GM12872 (cell line): ENCODE measurements at regions not wholly inside any gene's neighbourhood (a gene's known extent, or its start where the extent isn't known, plus 50 kb on each side); places are given as distances from the start of the nearest gene placed in this dataset.

Source experiments
- TF ChIP-seq, protein P1 (sequence below): IDR thresholded peaks from 3 replicates; pipeline ENCODE4 v1.5.1; 2011; ENCODE audit warnings: low read depth, mild to moderate bottlenecking, low read length, moderate library complexity; ENCODE audit not compliant: insufficient read depth

DNA sequence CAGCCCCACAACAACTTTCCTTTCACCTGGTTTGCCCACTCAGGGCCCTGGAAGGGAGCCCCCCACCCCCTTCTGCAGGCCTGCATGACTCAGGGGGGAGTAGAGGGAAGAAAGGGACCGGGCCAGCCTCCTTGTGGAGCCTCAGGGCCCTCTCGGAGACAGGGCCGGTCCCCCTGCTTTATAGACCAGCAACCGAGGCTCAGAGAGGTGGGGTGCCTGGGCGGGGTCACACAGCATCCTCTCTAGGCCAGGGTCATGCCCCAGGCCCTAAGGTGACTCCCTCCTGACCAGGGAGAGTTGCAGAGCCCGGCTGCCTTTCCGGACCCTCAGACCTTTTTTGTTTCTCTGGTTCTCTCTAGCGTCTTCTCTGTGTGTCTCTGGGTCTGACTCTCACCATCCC is 211.3 kb downstream of the TBC1D2B start:
- TF ChIP-seq, protein P1, sequence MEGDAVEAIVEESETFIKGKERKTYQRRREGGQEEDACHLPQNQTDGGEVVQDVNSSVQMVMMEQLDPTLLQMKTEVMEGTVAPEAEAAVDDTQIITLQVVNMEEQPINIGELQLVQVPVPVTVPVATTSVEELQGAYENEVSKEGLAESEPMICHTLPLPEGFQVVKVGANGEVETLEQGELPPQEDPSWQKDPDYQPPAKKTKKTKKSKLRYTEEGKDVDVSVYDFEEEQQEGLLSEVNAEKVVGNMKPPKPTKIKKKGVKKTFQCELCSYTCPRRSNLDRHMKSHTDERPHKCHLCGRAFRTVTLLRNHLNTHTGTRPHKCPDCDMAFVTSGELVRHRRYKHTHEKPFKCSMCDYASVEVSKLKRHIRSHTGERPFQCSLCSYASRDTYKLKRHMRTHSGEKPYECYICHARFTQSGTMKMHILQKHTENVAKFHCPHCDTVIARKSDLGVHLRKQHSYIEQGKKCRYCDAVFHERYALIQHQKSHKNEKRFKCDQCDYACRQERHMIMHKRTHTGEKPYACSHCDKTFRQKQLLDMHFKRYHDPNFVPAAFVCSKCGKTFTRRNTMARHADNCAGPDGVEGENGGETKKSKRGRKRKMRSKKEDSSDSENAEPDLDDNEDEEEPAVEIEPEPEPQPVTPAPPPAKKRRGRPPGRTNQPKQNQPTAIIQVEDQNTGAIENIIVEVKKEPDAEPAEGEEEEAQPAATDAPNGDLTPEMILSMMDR = no peak

DNA sequence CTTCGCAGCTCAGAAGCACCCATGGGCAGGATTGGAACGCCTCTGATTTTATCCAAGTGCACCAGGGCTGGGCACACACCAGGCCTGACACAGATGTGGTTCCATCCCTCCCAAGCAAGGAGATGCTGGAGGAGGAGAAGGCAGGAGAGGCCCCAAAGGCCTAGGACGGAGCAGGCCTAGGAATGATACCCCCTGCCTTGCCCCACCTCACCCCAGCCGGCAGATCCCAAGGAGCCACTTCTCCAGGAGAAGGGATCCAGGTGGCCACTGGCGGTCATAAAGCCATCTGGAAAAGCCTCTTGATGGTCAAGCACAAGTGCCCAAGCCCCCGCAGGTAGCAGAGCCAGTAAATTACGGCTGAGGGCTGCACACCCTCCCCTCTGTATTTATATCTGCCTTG is 211.8 kb downstream of the TBC1D2B start:
- TF ChIP-seq, protein P1 = no peak

DNA sequence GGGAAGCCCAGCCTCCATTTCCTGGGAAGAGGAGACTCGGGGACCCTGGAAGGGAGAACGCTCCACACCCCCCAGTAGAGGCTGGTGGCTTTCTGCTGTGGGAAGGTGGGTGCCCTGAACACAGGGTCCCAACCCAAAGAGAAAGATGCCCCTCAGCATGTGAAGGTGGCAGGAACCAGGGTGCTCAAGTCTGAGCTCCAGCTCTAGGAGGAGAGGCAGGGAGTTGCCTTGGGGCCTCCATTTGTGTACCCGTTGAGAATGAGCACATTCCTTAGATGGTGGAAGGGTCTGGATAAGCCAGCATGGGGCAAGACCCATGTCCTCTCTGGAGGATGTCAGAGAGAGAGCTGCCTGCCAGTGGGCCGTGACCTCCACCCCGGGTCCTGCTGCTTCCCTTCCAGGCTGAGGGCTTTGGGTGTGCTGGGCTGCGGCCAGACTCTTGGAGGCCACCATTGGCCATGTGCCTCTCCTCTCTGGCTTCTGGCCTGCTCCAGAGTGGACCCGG is 212.4 kb downstream of the TBC1D2B start:
- TF ChIP-seq, protein P1 = no peak

DNA sequence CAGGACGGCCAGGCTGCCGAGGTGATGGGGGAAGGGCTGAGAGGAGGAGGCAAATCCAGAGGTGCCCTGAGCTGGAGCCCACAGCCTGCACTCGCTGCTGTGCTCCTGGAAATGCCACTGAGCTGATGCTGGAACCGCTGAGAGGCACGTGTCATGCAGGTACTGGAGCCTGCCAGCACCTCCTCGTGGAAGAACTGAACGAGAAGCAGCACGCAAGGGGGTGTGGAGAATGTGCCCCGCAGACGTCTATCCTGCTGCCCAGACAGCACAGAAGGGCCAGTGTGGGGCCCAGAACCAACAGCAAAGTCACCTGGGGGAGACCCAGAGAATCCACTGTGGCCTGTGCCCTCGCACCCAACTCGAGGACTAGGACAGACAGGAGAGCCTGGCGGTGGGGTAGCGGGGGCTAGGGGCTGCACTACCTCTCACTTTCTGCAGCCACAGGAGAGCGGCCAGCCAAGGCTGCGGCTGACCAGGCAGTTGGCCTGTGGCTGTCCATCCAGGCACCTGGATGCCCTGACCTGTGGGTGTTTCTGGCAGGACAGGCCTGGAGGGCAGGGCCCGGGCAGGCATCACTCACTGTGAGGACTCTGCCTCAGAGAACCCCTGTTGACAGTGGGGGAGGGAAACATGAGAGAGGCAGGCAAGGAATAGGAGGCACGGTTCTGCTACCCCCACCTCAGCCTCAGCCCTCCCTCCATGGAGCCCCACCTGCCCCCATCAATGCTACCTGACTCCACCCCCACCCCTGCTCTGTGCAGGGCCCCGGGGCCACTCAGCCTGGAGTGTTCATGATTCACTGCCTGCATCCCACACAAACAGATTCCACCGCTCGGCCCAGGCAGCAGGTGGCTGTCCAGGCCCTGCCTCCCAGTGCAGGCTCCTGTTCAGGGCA is 213.1 kb downstream of the TBC1D2B start:
- TF ChIP-seq, protein P1 = no peak

GRCh38 chr15:77863491-77864105 is 213.9 kb downstream of the TBC1D2B start:
- TF ChIP-seq, protein P1 = no peak

DNA sequence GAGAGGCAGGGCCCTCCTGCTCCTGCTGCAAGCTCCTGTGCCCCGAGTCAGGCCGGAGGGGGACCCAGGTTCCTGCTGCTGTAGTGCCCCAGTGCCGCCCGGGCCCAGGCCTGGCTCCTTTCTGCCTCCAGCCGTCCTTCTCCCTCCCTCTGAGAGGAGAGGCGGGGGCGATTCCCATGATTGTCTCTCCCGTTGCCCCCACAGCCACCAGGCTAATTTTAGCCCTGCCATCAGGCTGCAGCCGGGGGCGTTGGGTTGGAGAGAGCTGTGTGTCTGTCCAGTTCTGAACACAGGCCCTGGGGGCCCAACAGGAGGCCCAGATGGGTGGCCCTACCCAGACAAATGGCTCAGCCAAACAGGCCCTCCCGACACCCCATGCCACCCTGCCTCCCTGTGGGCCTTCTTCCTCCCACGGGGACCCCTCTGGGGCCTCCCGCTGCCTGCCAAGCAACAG is 214.8 kb downstream of the TBC1D2B start:
- TF ChIP-seq, protein P1 = no peak

DNA sequence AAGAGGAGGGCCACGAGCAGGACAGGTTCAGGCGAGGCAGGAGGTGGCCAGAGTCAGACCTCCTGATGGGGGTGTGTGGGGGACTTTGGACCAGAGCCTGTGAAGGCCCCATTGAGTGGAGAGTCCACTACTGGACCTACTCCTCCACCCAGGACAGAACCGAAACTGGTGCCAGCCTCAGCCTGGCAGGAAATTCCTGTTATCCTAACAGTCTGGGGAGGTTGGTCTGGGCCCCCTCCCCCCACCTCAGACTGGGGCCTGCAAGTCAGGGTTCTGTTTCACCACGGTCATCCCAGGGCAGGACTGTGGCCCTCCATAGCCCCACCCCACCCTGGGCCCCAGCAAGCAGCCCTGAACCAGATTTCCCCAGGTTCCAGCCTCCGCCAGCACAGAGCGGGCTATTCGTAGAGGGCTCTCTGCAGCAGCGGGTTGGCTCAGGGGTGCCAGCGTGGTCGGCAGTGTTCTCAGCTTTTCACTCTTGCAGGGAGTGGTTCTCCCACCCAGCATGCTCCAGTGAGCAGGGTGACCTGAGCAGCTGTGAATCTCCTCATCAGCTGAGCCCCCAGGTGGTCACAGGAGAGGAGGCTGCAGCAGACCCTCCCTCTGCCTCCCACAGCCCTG is 217.3 kb downstream of the TBC1D2B start:
- TF ChIP-seq, protein P1 = no peak
